SK-N-SH treated with all-trans-retinoic acid at 6 μM for 48 hours (cell line): ENCODE measurements at regions not wholly inside any gene's neighbourhood (a gene's known extent, or its start where the extent isn't known, plus 50 kb on each side); places are given as distances from the start of the nearest gene placed in this dataset.

Experiments used
- ATAC-seq: fragments of 200-7000 bp; cut with Tn5 transposase; 3 replicates; pipeline ENCODE4 v1.9.1; 2020; ENCODE audit warnings: mild to moderate bottlenecking, moderate library complexity
- ARNTL ChIP-seq: fragments of 450-650 bp; formaldehyde crosslinking; IDR thresholded peaks from 2 replicates; pipeline ENCODE4 v1.5.0; 2020; ENCODE audit warnings: low read depth, mild to moderate bottlenecking, moderate library complexity, borderline replicate concordance
- BACH2 ChIP-seq: fragments of 250-450 bp; sonication (Bioruptor Pico); IDR thresholded peaks from 2 replicates; pipeline ENCODE4 v1.9.0; 2021; ENCODE audit warnings: mild to moderate bottlenecking, borderline replicate concordance
- CSDC2 ChIP-seq: fragments of 250-450 bp; sonication (Bioruptor Pico); IDR thresholded peaks from 2 replicates; pipeline ENCODE4 v1.5.0; 2020; ENCODE audit warnings: mild to moderate bottlenecking, moderate library complexity
- CSRNP3 ChIP-seq: fragments of 250-450 bp; sonication (Bioruptor Pico); IDR thresholded peaks from 2 replicates; pipeline ENCODE4 v1.5.1; 2021; ENCODE audit warnings: mild to moderate bottlenecking, moderate library complexity
- ESRRG ChIP-seq: fragments of 250-450 bp; sonication (Bioruptor Pico); IDR thresholded peaks from 2 replicates; pipeline ENCODE4 v1.6.1; 2021; ENCODE audit warnings: mild to moderate bottlenecking
- GLIS3 ChIP-seq: fragments of 250-450 bp; sonication (Bioruptor Pico); IDR thresholded peaks from 2 replicates; pipeline ENCODE4 v1.5.0; 2020; ENCODE audit warnings: mild to moderate bottlenecking, moderate library complexity
- ISL1 ChIP-seq: fragments of 250-450 bp; sonication (Bioruptor Pico); IDR thresholded peaks from 2 replicates; pipeline ENCODE4 v2.1.2; 2022; ENCODE audit warnings: mild to moderate bottlenecking, moderate library complexity
- OSR1 ChIP-seq: fragments of 250-450 bp; sonication (Bioruptor Pico); IDR thresholded peaks from 2 replicates; pipeline ENCODE4 v1.8.0; 2022; ENCODE audit warnings: moderate library complexity, mild to moderate bottlenecking, inconsistent platforms
- PATZ1 ChIP-seq: fragments of 250-450 bp; sonication (Bioruptor Pico); IDR thresholded peaks from 2 replicates; pipeline ENCODE4 v1.8.0; 2020; ENCODE audit warnings: mild to moderate bottlenecking, moderate library complexity, borderline replicate concordance
- POU6F1 ChIP-seq: fragments of 250-450 bp; sonication (Bioruptor Pico); IDR thresholded peaks from 2 replicates; pipeline ENCODE4 v1.8.0; 2021; ENCODE audit warnings: low read depth, mild to moderate bottlenecking, moderate library complexity, borderline replicate concordance
- RARB ChIP-seq: fragments of 250-450 bp; sonication (Bioruptor Pico); IDR thresholded peaks from 2 replicates; pipeline ENCODE4 v1.8.0; 2021; ENCODE audit warnings: mild to moderate bottlenecking, moderate library complexity
- SNAI2 ChIP-seq: fragments of 250-450 bp; sonication (Bioruptor Pico); IDR thresholded peaks from 2 replicates; pipeline ENCODE4 v1.5.0; 2020; ENCODE audit warnings: mild to moderate bottlenecking, moderate library complexity
- TCF4 ChIP-seq: fragments of 250-450 bp; sonication (Bioruptor Pico); IDR thresholded peaks from 2 replicates; pipeline ENCODE4 v1.8.0; 2021; ENCODE audit warnings: mild to moderate bottlenecking, moderate library complexity, borderline replicate concordance
- TOX ChIP-seq: fragments of 250-450 bp; sonication (Bioruptor Pico); IDR thresholded peaks from 2 replicates; pipeline ENCODE4 v1.8.0; 2021; ENCODE audit warnings: mild to moderate bottlenecking, moderate library complexity, borderline replicate concordance
- TSHZ2 ChIP-seq: fragments of 250-450 bp; sonication (Bioruptor Pico); IDR thresholded peaks from 2 replicates; pipeline ENCODE4 v1.5.0; 2020; ENCODE audit warnings: mild to moderate bottlenecking, moderate library complexity
- ZC3H10 ChIP-seq: fragments of 250-450 bp; sonication (Bioruptor Pico); IDR thresholded peaks from 2 replicates; pipeline ENCODE4 v1.5.1; 2021; ENCODE audit warnings: mild to moderate bottlenecking, moderate library complexity
- ZFP3 ChIP-seq: fragments of 250-450 bp; sonication (Bioruptor Pico); IDR thresholded peaks from 2 replicates; pipeline ENCODE4 v1.5.0; 2020; ENCODE audit warnings: mild to moderate bottlenecking, moderate library complexity
- ZFP30 ChIP-seq: fragments of 450-650 bp; formaldehyde crosslinking; IDR thresholded peaks from 2 replicates; pipeline ENCODE4 v1.5.0; 2022; ENCODE audit warnings: mild to moderate bottlenecking, moderate library complexity
- ZNF565 ChIP-seq: fragments of 450-650 bp; formaldehyde crosslinking; conservative IDR thresholded peaks from 2 replicates; pipeline ENCODE4 v1.5.0; 2020; ENCODE audit warnings: low read depth, mild to moderate bottlenecking, moderate library complexity
- ZNF70 ChIP-seq: fragments of 450-650 bp; formaldehyde crosslinking; IDR thresholded peaks from 2 replicates; pipeline ENCODE4 v1.5.0; 2020; ENCODE audit warnings: mild to moderate bottlenecking, moderate library complexity
- ZNF8 ChIP-seq: fragments of 450-650 bp; formaldehyde crosslinking; IDR thresholded peaks from 2 replicates; pipeline ENCODE4 v1.5.0; 2020; ENCODE audit warnings: mild to moderate bottlenecking, moderate library complexity

GRCh38 chr20:52667358-52667757, 304.8 kb upstream of the TSHZ2 start:
- no peak for TF ChIP-seq RARB (CRISPR knock-in tag)
- TF ChIP-seq CSRNP3 (CRISPR knock-in tag), result no peak
- no peak for TF ChIP-seq TCF4 (CRISPR knock-in tag)
- TF ChIP-seq ZNF70 (CRISPR knock-in tag), result no peak
- TF ChIP-seq GLIS3 (CRISPR knock-in tag), result no peak
- no peak for TF ChIP-seq ZFP3 (CRISPR knock-in tag)
- TF ChIP-seq BACH2, result no peak
- ATAC-seq, result no peak

- TF ChIP-seq ZNF8, result no peak
- no peak for TF ChIP-seq TOX (CRISPR knock-in tag)
- TF ChIP-seq ZFP30, result no peak
- no peak for TF ChIP-seq SNAI2 (CRISPR knock-in tag)
- TF ChIP-seq ESRRG, result no peak
- ATAC-seq, result no peak
Measured at GRCh38 chr20:52665441-52665840, 306.7 kb upstream of the TSHZ2 start.

GRCh38 chr20:52655395-52655794, 316.8 kb upstream of the TSHZ2 start:
- TF ChIP-seq TCF4 (CRISPR knock-in tag) (no peak), PATZ1 (CRISPR knock-in tag) (no peak), OSR1 (no peak), RARB (CRISPR knock-in tag) (no peak), BACH2 (no peak), TSHZ2 (CRISPR knock-in tag) (no peak), ARNTL (CRISPR knock-in tag) (no peak), ZNF565 (CRISPR knock-in tag) (no peak), CSDC2 (no peak), ZNF8 (no peak), CSRNP3 (CRISPR knock-in tag) (no peak), SNAI2 (CRISPR knock-in tag) (no peak)
- TF ChIP-seq, all 23 proteins: peak for 0
- ATAC-seq, result no peak

GRCh38 chr20:52654567-52654966, 317.6 kb upstream of the TSHZ2 start:
- ATAC-seq, result no peak
- TF ChIP-seq POU6F1, result no peak
- TF ChIP-seq ZFP3 (CRISPR knock-in tag), result no peak
- no peak for TF ChIP-seq BACH2
- no peak for TF ChIP-seq CSRNP3 (CRISPR knock-in tag)
- no peak for TF ChIP-seq PATZ1 (CRISPR knock-in tag)
- TF ChIP-seq ZC3H10 (CRISPR knock-in tag), result no peak
- TF ChIP-seq ISL1 (CRISPR knock-in tag), result no peak
- TF ChIP-seq ZFP30, result no peak
- no peak for TF ChIP-seq OSR1
